GM19452 (cell line): ENCODE measurements at regions not wholly inside any gene's neighbourhood (a gene's known extent, or its start where the extent isn't known, plus 50 kb on each side); places are given as distances from the start of the nearest gene placed in this dataset.

Experiments used
- ATAC-seq: cut with Tn5 transposase; IDR thresholded peaks from one replicate; pipeline ENCODE4 v1.9.1; 2021; ENCODE audit not compliant: unreplicated experiment

- no peak for ATAC-seq
These were observed 131.0 kb downstream of the PDGFRA start for GRCh38 chr4:54359919-54360650.

DNA sequence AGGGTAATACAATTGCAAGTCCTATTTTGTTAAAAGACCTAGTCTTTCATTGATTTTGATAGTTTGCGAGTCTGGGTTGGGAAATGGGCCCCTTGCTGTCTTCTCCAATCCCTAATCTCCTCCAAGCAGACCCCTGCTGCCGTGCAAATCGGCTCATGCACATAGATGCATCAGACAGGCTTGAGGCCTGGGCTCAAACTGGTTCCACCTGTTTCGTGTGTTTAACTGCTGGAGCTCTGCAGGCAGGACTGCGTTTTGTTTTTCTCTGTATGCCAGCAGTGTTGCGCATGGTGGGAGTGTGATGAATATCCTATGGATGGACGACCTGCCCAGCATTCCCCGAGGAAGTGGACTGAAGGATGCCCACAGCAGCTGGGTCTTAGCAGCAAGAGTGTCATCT, 133.9 kb downstream of the PDGFRA start:
- ATAC-seq, result no peak

- ATAC-seq, result no peak
These were observed 136.6 kb downstream of the PDGFRA start for GRCh38 chr4:54365691-54366090.

DNA sequence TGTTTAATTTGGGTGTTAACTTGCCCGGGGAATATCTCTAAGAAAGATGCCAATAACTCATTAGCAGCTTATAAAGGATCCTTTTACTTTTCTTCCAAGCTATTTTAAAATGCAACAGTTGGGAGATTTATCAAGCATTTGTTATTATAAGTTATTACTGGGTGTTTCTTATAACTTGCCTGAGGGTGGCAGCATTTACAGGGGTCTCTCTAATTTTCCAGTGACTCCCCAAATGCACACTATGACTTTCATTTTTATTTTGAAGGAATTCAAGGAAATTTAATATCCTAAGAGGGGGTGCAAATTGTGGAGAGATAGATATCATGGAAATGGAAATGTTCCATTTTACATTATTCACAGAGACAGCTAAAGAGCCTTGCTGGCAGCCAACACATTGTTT, 138.0 kb downstream of the PDGFRA start:
- ATAC-seq, result no peak

- ATAC-seq, result no peak
These were observed 139.5 kb downstream of the PDGFRA start for GRCh38 chr4:54368281-54369265.

DNA sequence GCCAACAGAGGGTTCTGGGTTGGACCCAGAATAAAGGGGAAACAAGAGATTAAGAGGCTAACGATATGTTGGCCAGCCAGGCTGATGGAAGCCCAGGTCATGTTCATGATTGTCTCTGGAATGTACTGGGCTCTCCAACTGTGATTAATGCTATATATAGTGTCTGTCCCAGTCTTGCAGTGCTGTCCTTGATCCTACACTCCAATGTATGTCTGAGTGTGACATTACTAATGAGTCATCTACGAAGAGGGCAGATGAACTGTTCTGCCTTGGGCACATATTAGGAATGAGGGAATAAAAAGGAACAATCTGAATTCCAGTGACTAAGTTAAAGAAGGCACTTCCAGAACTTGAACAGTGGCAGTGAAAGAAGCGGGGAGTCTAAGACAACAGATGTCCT, 142.1 kb downstream of the PDGFRA start:
- no peak for ATAC-seq

DNA sequence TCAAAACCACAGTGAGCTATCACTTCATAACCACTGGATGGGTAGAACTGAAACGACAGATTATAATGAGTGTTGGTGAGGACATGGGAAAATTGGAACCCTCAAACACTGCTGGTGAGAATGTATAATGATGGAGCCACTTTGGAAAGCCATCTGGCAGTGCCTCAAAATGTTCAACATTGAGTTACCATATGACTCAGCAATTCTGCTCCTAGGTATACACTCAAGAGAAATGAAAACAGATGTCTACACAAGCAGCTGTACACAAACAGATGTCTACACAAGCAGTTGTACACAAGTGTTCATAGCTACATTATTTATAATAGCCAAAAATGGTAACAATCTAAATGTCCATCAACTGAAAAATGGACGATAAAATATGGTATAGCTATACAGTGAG, 143.9 kb downstream of the PDGFRA start:
- ATAC-seq, result no peak

DNA sequence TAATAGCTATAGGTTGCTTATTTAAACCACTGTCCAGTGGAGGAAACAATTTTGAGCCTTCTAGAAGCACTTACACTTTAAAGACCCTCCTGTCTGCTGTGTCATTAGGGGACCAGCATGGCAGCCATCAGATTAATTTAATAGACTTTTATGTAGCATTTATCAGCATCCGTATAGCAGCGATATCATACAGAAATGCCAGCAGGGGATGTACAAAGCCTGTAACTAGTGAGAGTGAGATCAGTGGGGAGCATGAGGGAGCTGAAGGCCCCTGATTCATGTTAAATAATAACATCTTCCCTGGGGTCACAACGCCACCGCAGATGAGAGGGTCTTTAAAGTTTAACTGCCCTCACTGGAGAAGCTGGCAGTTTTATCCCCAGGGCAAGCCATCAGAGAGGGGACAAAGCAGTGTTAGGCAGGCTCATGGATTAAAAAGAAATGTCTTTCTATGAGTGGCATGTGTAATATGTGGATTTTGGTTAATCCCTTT, 144.7 kb downstream of the PDGFRA start:
- no peak for ATAC-seq

GRCh38 chr4:54378461-54378860, 149.4 kb downstream of the PDGFRA start:
- no peak for ATAC-seq

- no peak for ATAC-seq
These were observed 155.1 kb downstream of the PDGFRA start for GRCh38 chr4:54384152-54384551.

GRCh38 chr4:54384563-54384962, 155.5 kb downstream of the PDGFRA start:
- ATAC-seq, result no peak

DNA sequence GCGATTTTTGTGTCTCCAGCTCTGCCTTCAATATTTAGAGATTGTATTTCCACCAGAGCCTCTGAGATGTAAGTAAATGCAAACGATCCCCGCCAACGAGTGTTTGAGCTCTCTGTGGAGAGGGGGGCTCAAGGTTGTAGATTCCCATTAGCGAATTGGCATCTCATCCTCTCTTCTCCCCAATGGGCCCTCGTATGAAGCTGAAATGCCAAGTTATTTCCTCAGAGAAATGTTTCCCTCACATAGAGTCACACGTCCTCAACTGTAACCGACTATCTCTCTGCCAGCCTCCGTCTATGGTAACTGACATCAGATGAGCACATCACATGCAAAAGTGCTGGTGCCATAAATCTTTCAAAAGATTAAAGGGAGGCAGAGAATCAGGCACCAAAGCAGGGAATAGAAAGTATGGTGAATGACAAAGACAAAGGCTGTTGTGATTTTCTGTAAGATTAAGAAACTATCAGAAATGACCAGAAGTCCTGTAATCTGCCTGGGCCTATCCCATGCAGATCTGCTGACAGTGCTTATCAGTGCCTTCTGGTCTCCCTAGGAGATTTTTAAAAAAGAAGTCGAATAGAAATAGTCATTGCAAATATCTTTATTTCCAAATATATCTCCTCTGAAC, 157.1 kb downstream of the PDGFRA start:
- ATAC-seq, result no peak

DNA sequence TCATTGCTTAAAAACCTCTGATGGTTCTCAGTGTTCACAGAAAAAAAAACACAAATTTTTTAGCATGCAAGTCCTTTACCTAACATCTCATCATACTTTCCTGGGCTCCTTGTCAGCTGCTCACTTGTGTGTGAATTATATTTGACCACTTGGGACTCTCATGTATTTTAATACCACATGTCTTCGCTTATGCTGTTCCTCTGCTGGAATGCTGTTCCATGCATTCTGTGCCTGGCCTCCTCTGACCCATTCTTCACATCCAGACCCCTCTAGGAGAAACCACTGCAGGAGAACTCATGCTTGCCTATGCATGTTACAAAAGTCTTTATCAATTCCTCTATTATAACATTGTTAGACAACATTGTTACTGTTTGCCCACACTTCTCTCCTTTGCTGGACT, 157.6 kb downstream of the PDGFRA start:
- ATAC-seq, result no peak

- no peak for ATAC-seq
These were observed 161.6 kb downstream of the PDGFRA start for GRCh38 chr4:54390670-54391069.

DNA sequence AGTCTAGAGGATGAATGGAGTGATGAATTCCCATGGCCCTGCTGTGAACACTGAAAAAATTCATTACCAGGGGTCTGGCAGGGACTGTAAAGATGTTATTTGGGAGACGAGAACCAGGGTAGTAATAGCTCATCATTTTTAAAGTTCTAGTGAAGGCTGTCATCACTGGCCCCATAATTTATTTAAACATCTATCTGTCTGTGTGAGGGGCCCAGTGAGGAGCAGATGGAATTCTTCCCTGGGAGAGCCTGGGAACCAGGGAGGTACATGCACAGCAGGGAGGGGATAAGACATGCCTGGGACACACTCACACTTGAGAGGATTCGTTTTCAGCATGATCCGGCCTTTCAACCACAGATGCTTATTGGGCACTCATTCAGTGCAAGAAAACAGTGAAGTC, 162.0 kb downstream of the PDGFRA start:
- no peak for ATAC-seq

GRCh38 chr4:54392479-54392878, 163.4 kb downstream of the PDGFRA start:
- no peak for ATAC-seq

GRCh38 chr4:54393243-54393642, 164.2 kb downstream of the PDGFRA start:
- no peak for ATAC-seq

- ATAC-seq, result no peak
These were observed 166.0 kb downstream of the PDGFRA start for GRCh38 chr4:54395013-54395527.

DNA sequence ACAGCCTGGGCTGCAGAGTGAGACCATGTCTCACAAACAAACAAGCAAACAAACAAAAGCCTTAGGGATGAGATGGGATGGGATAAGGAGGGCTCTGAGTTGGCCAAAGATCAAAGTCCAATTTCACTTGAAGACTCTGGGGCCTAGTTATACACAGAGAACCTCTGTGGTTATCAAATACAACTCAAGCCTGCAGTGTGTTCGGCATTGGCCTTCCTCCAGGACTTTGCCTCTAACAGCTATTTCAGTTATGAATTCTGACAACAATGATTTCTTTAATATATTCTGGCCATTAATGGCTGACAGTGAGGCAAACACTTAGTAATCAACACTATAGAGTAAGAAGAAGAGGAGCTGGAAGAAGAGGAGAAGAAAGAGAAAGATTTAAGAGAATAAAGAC, 171.1 kb downstream of the PDGFRA start:
- no peak for ATAC-seq

DNA sequence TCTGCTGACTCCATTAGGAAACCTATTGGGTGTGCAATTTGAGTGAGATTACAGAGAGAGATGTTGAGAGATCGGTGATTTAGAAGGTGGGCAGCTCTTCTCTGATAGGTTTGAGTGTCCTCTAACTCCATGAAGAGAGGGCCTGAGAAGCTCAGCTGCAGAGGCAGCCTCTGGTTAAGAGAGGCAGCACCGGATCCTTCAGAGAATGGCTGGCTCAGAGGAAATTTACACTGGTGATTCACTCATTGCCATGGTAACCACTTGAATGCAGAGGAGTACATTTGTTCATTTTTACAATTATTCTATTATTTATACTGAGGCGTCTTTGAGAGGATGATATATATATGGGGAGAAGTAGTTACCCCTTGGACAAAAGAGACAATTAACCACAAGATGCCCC, 171.7 kb downstream of the PDGFRA start:
- ATAC-seq, result no peak

DNA sequence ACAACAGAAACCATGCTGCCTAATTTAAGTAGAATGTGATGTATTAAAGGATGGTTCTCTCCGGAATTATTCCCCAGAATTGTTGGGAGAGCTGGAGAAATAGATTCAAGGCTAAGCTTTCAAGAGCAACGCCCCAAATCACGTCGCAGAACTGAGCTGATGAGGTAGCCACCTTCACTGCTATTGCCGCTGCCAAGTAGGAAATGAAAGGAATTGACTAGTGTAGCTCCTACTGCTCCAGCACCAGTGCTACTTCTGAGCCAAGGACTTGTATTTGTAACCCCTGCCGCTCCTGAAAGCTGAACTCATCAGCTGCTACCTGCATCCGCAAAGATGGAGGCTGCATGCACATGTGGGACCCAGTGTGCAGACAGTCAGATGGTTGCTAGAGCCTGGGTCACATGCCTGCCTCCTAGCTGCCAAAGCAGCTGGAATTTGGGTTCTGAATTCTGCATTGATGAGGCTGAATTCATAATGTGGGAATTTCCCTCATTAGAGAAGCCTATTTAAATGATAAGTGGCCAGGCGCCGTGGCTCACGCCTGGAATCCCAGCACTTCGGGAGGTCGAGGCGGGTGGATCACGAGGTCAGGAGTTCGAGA, 173.9 kb downstream of the PDGFRA start:
- no peak for ATAC-seq
